H1 (cell line): ENCODE measurements at regions not wholly inside any gene's neighbourhood (a gene's known extent, or its start where the extent isn't known, plus 50 kb on each side); places are given as distances from the start of the nearest gene placed in this dataset.

ENCODE experiments used
- CHD2 ChIP-seq: IDR thresholded peaks from 2 replicates; pipeline ENCODE4 v1.6.1; 2012; ENCODE audit warnings: low read length, improper control_type of control experiment
- CHD7 ChIP-seq: fragments of 300-600 bp; sonication (generic); IDR thresholded peaks from 2 replicates; pipeline ENCODE4 v1.7.1; 2012; ENCODE audit warnings: low read length, moderate library complexity, mild to moderate bottlenecking, inconsistent platforms; ENCODE audit not compliant: insufficient replicate concordance
- CREB1 ChIP-seq: IDR thresholded peaks from 2 replicates; pipeline ENCODE4 v1.6.1; 2012; ENCODE audit warnings: inconsistent platforms
- EP300 ChIP-seq, 2 experiments: IDR thresholded peaks; 1 replicate in 1 of 2; 2 replicates in 1 of 2; pipeline ENCODE4 v1.6.1; 2011 to 2012; ENCODE audit warnings: low read depth in 2 of 2, low read length in 2 of 2, mild to moderate bottlenecking in 2 of 2, borderline replicate concordance in 1 of 2, inconsistent platforms in 1 of 2, moderate library complexity in 1 of 2
- POU5F1 ChIP-seq: IDR thresholded peaks from 2 replicates; pipeline ENCODE4 v1.6.1; 2011; ENCODE audit warnings: low read depth, mild to moderate bottlenecking, low read length, moderate library complexity
- SIN3A ChIP-seq, 2 experiments: IDR thresholded peaks in 1 of 2; conservative IDR thresholded peaks in 1 of 2; 2 replicates each; pipeline ENCODE4 v1.6.1; 2011 to 2012; ENCODE audit warnings: low read length in 2 of 2, improper control_type of control experiment in 1 of 2, low read depth in 1 of 2, mild to moderate bottlenecking in 1 of 2
- SP1 ChIP-seq: IDR thresholded peaks from 2 replicates; pipeline ENCODE4 v1.6.1; 2011; ENCODE audit warnings: low read depth, low read length
- SP2 ChIP-seq: IDR thresholded peaks from 2 replicates; pipeline ENCODE4 v1.6.1; 2012; ENCODE audit warnings: mild to moderate bottlenecking, low read length, inconsistent platforms
- TBP ChIP-seq: IDR thresholded peaks from 2 replicates; pipeline ENCODE4 v1.6.1; 2011; ENCODE audit warnings: low read depth, low read length, improper control_type of control experiment
- TF ChIP-seq, protein P1 (sequence below): IDR thresholded peaks from 2 replicates; pipeline ENCODE4 v1.6.1; 2012; ENCODE audit warnings: low read length, inconsistent platforms

DNA sequence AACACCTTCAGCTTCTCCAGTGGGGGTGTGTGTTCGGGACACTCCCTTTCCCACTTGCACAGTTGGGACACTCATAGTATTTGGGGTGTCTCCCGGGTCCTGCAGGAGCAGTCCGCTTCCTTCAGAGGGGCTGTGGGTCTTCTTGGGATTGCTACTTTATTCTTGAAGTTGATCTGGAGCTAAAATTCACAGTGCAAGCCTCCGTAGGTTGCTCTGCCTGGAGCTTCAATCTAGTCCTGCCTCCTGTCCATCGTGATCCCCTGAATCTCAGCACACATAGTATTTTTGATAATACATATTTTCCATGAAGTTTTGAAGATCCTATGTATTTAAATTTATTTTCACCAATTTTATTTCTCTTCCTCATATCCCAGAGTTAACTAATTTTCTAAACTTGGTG is 902.1 kb downstream of the LTN1 start (continued):
- TF ChIP-seq CHD7 (no peak), SP1 (no peak), TBP (no peak), CREB1 (no peak), SIN3A (conservative IDR thresholded peaks at IDR 0.05 in 1 of 2, IDR thresholded peaks at IDR 0.05 in 1 of 2; ENCODE audit: low read depth in 1 of 2, low read length in 2 of 2) (no peak), SP2 (no peak), EP300 (IDR thresholded peaks at IDR 0.05; ENCODE audit: borderline replicate concordance in 1 of 2, low read depth in 2 of 2, low read length in 2 of 2) (no peak), POU5F1 (no peak), CHD2 (no peak)
- TF ChIP-seq, protein P1, sequence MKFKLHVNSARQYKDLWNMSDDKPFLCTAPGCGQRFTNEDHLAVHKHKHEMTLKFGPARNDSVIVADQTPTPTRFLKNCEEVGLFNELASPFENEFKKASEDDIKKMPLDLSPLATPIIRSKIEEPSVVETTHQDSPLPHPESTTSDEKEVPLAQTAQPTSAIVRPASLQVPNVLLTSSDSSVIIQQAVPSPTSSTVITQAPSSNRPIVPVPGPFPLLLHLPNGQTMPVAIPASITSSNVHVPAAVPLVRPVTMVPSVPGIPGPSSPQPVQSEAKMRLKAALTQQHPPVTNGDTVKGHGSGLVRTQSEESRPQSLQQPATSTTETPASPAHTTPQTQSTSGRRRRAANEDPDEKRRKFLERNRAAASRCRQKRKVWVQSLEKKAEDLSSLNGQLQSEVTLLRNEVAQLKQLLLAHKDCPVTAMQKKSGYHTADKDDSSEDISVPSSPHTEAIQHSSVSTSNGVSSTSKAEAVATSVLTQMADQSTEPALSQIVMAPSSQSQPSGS: no peak
- TF ChIP-seq, all 59 proteins: peak for 0
